CD14-positive monocyte (primary cell): ENCODE measurements at regions not wholly inside any gene's neighbourhood (a gene's known extent, or its start where the extent isn't known, plus 50 kb on each side); places are given as distances from the start of the nearest gene placed in this dataset.

Source experiments
- DNase-seq, 3 donors: peaks; one replicate each; pipeline ENCODE4 v3.0.0-alpha.2; 2011 to 2022
- H2AFZ ChIP-seq: 2 replicates; pipeline ENCODE4 v1.6.0; 2012; ENCODE audit warnings: mild to moderate bottlenecking, low read depth, low read length, inconsistent platforms; ENCODE audit not compliant: insufficient read depth, poor library complexity, severe bottlenecking
- H3K27ac ChIP-seq, 2 donors: 1 replicate in 1 of 2; 2 replicates in 1 of 2; pipeline ENCODE4 v1.5.1; 2012 to 2013; ENCODE audit warnings: low read length in 2 of 2, control low read depth in 1 of 2, inconsistent platforms in 1 of 2, low read depth in 1 of 2, mild to moderate bottlenecking in 1 of 2
- H3K27me3 ChIP-seq, 2 donors: one replicate each; pipeline versions ENCODE4 v1.6.0 to v1.6.1; 2011 to 2013; ENCODE audit warnings: low read length in 2 of 2; ENCODE audit not compliant: control insufficient read depth in 2 of 2, insufficient read depth in 2 of 2
- H3K36me3 ChIP-seq, 2 donors: replicated peaks in 1 of 2; 1 replicate in 1 of 2; 2 replicates in 1 of 2; pipeline versions ENCODE4 v1.5.1 to v1.6.1; 2012 to 2013; ENCODE audit warnings: low read length in 2 of 2, control low read depth in 1 of 2, inconsistent platforms in 1 of 2, mild to moderate bottlenecking in 1 of 2; ENCODE audit not compliant: insufficient read depth in 2 of 2, control insufficient read depth in 1 of 2
- H3K4me1 ChIP-seq, 2 donors: 1 replicate in 1 of 2; 2 replicates in 1 of 2; pipeline versions ENCODE4 v1.5.1 to v1.6.1; 2012 to 2013; ENCODE audit warnings: low read length in 2 of 2, control low read depth in 1 of 2, inconsistent platforms in 1 of 2, mild to moderate bottlenecking in 1 of 2, moderate library complexity in 1 of 2; ENCODE audit not compliant: insufficient read depth in 2 of 2, control insufficient read depth in 1 of 2
- H3K4me2 ChIP-seq: replicated peaks from 2 replicates; pipeline ENCODE3; 2012; ENCODE audit warnings: low read length, moderate library complexity, mild to moderate bottlenecking; ENCODE audit not compliant: poor library complexity, severe bottlenecking; ENCODE audit errors: extremely low read depth
- H3K4me3 ChIP-seq, 3 experiments: fragments of 200-600 bp in 1 of 3; sonication (generic) in 1 of 3; replicated peaks in 1 of 3; 1 replicate in 2 of 3; 2 replicates in 1 of 3; pipeline ENCODE4 v1.5.1; 2011 to 2013; ENCODE audit warnings: low read length in 3 of 3, mild to moderate bottlenecking in 3 of 3, control low read depth in 2 of 3, low read depth in 2 of 3, inconsistent platforms in 1 of 3, moderate library complexity in 1 of 3
- H3K79me2 ChIP-seq: 2 replicates; pipeline ENCODE4 v1.6.0; 2012; ENCODE audit warnings: mild to moderate bottlenecking, control low read depth, inconsistent platforms, low read length, moderate library complexity; ENCODE audit not compliant: insufficient read depth
- H3K9ac ChIP-seq: 2 replicates; pipeline ENCODE4 v1.6.0; 2017; ENCODE audit warnings: low read length, mild to moderate bottlenecking; ENCODE audit not compliant: insufficient read depth, poor library complexity, severe bottlenecking
- H3K9me3 ChIP-seq, 2 donors: replicated peaks in 1 of 2; 1 replicate in 1 of 2; 2 replicates in 1 of 2; pipeline versions ENCODE4 v1.5.1 to v1.6.1; 2012 to 2013; ENCODE audit warnings: low read length in 2 of 2, control low read depth in 1 of 2; ENCODE audit not compliant: control insufficient read depth in 1 of 2, insufficient read depth in 1 of 2
- H4K20me1 ChIP-seq: 2 replicates; pipeline ENCODE4 v1.6.0; 2012; ENCODE audit warnings: mild to moderate bottlenecking, low read length, control low read depth, moderate library complexity; ENCODE audit not compliant: insufficient read depth
- H3K27ac Mint-ChIP-seq, 7 donors: one replicate each; pipeline ENCODE4 v1.8.0; 2020; ENCODE audit warnings: mild to moderate bottlenecking in 7 of 7, mixed read lengths in 7 of 7, moderate library complexity in 6 of 7, inconsistent platforms in 2 of 7
- H3K27me3 Mint-ChIP-seq, 3 donors: one replicate each; pipeline ENCODE4 v1.8.0; 2021 to 2022; ENCODE audit warnings: low read depth in 3 of 3, mild to moderate bottlenecking in 3 of 3, mixed read lengths in 3 of 3, moderate library complexity in 3 of 3, inconsistent platforms in 1 of 3
- H3K36me3 Mint-ChIP-seq, 2 donors: one replicate each; pipeline ENCODE4 v1.8.0; 2020; ENCODE audit warnings: mixed read lengths in 2 of 2, inconsistent platforms in 1 of 2, mild to moderate bottlenecking in 1 of 2
- H3K4me1 Mint-ChIP-seq: one replicate; pipeline ENCODE4 v1.8.0; 2020; ENCODE audit warnings: mild to moderate bottlenecking, mixed read lengths
- H3K4me3 Mint-ChIP-seq, 2 donors: one replicate each; pipeline ENCODE4 v1.8.0; 2020; ENCODE audit warnings: mild to moderate bottlenecking in 2 of 2, mixed read lengths in 2 of 2, moderate library complexity in 1 of 2
- H3K9me3 Mint-ChIP-seq, 7 donors: one replicate each; pipeline ENCODE4 v1.8.0; 2020 to 2022; ENCODE audit warnings: mixed read lengths in 7 of 7, mild to moderate bottlenecking in 6 of 7, moderate library complexity in 6 of 7, inconsistent platforms in 2 of 7
- WGBS: methylation state at CpG from one replicate; pipeline ENCODE4 v1.1.5; 2013; ENCODE audit warnings: missing lambda C conversion rate; ENCODE audit not compliant: insufficient coverage; 5-methylcytosine and 5-hydroxymethylcytosine counted together
- intact Hi-C, 2 donors: fragments of 100-400 bp; cut with micrococcal nuclease; formaldehyde crosslinking; loops; one replicate each; pipeline versions ENCODE4 v1.15.0 to v1.15.1; 2023
- TF ChIP-seq, protein P1 (sequence below): fragments of 200-600 bp; IDR thresholded peaks from one replicate; pipeline ENCODE4 v1.8.0; 2022; ENCODE audit warnings: antibody characterized with exemption, mild to moderate bottlenecking

GRCh38 chr18:46408334-46408987 lies 248.6 kb downstream of the LOXHD1 start:
- Histone ChIP-seq H4K20me1 (no peaks in the 10 kb centered on the region), H3K9ac (no peak overlapping the region), H3K9me3 (no peaks in the 10 kb centered on the region), H3K27ac (no peak overlapping the region), H3K4me2 (no peak overlapping the region), H3K4me1 (no peaks in the 10 kb centered on the region), H2AFZ (no peak overlapping the region), H3K4me3 (no peak overlapping the region), H3K36me3 (no peaks in the 10 kb centered on the region), H3K27me3 (no peaks in the 10 kb centered on the region), H3K79me2 (no peaks in the 10 kb centered on the region)
- 52% methylated on average over 5 of the region's 6 CpGs for WGBS
- H3K4me3 Mint-ChIP-seq = no peak overlapping the region
- no peak for DNase-seq
- H3K27me3 Mint-ChIP-seq = peaks cover 6% of the 10 kb centered on the region in 3 donors
- intact Hi-C loops = no loop called here
- H3K9me3 Mint-ChIP-seq = peaks cover 0 to under 1% (median 0%) of the 10 kb centered on the region in 7 donors
- TF ChIP-seq, protein P1, sequence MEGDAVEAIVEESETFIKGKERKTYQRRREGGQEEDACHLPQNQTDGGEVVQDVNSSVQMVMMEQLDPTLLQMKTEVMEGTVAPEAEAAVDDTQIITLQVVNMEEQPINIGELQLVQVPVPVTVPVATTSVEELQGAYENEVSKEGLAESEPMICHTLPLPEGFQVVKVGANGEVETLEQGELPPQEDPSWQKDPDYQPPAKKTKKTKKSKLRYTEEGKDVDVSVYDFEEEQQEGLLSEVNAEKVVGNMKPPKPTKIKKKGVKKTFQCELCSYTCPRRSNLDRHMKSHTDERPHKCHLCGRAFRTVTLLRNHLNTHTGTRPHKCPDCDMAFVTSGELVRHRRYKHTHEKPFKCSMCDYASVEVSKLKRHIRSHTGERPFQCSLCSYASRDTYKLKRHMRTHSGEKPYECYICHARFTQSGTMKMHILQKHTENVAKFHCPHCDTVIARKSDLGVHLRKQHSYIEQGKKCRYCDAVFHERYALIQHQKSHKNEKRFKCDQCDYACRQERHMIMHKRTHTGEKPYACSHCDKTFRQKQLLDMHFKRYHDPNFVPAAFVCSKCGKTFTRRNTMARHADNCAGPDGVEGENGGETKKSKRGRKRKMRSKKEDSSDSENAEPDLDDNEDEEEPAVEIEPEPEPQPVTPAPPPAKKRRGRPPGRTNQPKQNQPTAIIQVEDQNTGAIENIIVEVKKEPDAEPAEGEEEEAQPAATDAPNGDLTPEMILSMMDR = peak; percentile 26
- H3K27ac Mint-ChIP-seq = no peak overlapping the region
- H3K36me3 Mint-ChIP-seq = no peaks in the 10 kb centered on the region
- no peaks in the 10 kb centered on the region for H3K4me1 Mint-ChIP-seq

- H3K4me3 Mint-ChIP-seq = no peak overlapping the region
- Histone ChIP-seq H3K27me3 (no peaks in the 10 kb centered on the region), H3K4me1 (no peaks in the 10 kb centered on the region), H3K9ac (no peak overlapping the region), H3K4me3 (no peak overlapping the region), H3K79me2 (no peaks in the 10 kb centered on the region), H3K27ac (no peak overlapping the region), H4K20me1 (no peaks in the 10 kb centered on the region), H3K36me3 (no peaks in the 10 kb centered on the region), H2AFZ (no peak overlapping the region), H3K9me3 (no peaks in the 10 kb centered on the region), H3K4me2 (no peak overlapping the region)
- no peaks in the 10 kb centered on the region for H3K36me3 Mint-ChIP-seq
- H3K4me1 Mint-ChIP-seq = no peaks in the 10 kb centered on the region
- no peak for DNase-seq
- H3K27me3 Mint-ChIP-seq = peaks cover 1 to 5% (median 4%) of the 10 kb centered on the region in 3 donors
- no peak overlapping the region for H3K27ac Mint-ChIP-seq
- TF ChIP-seq, protein P1 = no peak
- WGBS = 94% methylated on average over 2 of the region's 4 CpGs
- intact Hi-C loops = no loop called here
- H3K9me3 Mint-ChIP-seq = no peaks in the 10 kb centered on the region
These were observed 245.7 kb downstream of the LOXHD1 start for GRCh38 chr18:46411191-46411828.
